Stomach (tissue), 8 donors: ENCODE measurements at regions not wholly inside any gene's neighbourhood (a gene's known extent, or its start where the extent isn't known, plus 50 kb on each side); places are given as distances from the start of the nearest gene placed in this dataset.

Experiments
- DNase-seq, 2 donors: peaks; one replicate each; pipeline versions ENCODE4 v3.0.0 to v3.0.0-alpha.2; 2013 to 2019
- H3K27ac ChIP-seq, 5 donors: fragments of 200-600 bp in 4 of 5; sonication (generic) in 4 of 5; one replicate each; pipeline ENCODE4 v1.5.1; 2013 to 2019; ENCODE audit warnings: mild to moderate bottlenecking in 1 of 5, moderate library complexity in 1 of 5
- H3K27me3 ChIP-seq, 3 donors: fragments of 200-600 bp; sonication (generic); one replicate each; pipeline ENCODE4 v1.5.1; 2017 to 2019; ENCODE audit warnings: mixed run types in 1 of 3
- H3K36me3 ChIP-seq, 4 donors: fragments of 200-600 bp; sonication (generic); 1 replicate in 3 of 4; 2 replicates in 1 of 4; pipeline ENCODE4 v1.5.1; 2016 to 2019
- H3K4me1 ChIP-seq, 4 donors: fragments of 200-600 bp; sonication (generic); one replicate each; pipeline ENCODE4 v1.5.1; 2016 to 2019
- H3K4me3 ChIP-seq, 4 donors: fragments of 200-600 bp; sonication (generic) in 3 of 4; one replicate each; pipeline ENCODE4 v1.5.1; 2016 to 2019; ENCODE audit warnings: mild to moderate bottlenecking in 1 of 4
- H3K9me3 ChIP-seq, 4 donors: fragments of 200-600 bp; sonication (generic); one replicate each; pipeline ENCODE4 v1.5.1; 2016 to 2019
- EP300 ChIP-seq: sonication (generic); formaldehyde crosslinking; IDR thresholded peaks from one replicate; pipeline ENCODE4 v1.6.1; 2017; ENCODE audit warnings: antibody characterized with exemption
- POLR2A ChIP-seq, 4 donors: fragments of 450-650 bp; IDR thresholded peaks; one replicate each; pipeline ENCODE4 v1.6.1; 2016; ENCODE audit warnings: antibody characterized with exemption in 4 of 4, control low read depth in 2 of 4, mild to moderate bottlenecking in 1 of 4, moderate library complexity in 1 of 4
- POLR2AphosphoS5 ChIP-seq, 3 donors: sonication (generic); formaldehyde crosslinking; IDR thresholded peaks; one replicate each; pipeline ENCODE4 v1.6.1; 2016; ENCODE audit warnings: antibody characterized with exemption in 3 of 3
- WGBS, 5 donors: extraction: QIAGEN DNeasy Blood & Tissue Kit in 3 of 5; methylation state at CpG; one replicate each; pipeline versions ENCODE4 v1.1.5 to v1.1.7; 2013 to 2018; 5-methylcytosine and 5-hydroxymethylcytosine counted together
- intact Hi-C: fragments of 100-400 bp; cut with DNase I; formaldehyde crosslinking; loops from one replicate; pipeline ENCODE4 v1.15.1; 2023; ENCODE audit warnings: low total_unique reads
- TF ChIP-seq, protein P1 (sequence below), 7 experiments: fragments of 450-650 bp in 4 of 7; fragments of 200-600 bp in 3 of 7; sonication (generic) in 3 of 7; IDR thresholded peaks; one replicate each; pipeline ENCODE4 v1.5.1; 2016 to 2019; ENCODE audit warnings: antibody characterized with exemption in 7 of 7, control low read depth in 2 of 7, mild to moderate bottlenecking in 1 of 7
- donor health status: healthy with polysubstance abuse.
- donor health status: Bipolar disorder and iron deficiency.
- donor health status: healthy.

DNA sequence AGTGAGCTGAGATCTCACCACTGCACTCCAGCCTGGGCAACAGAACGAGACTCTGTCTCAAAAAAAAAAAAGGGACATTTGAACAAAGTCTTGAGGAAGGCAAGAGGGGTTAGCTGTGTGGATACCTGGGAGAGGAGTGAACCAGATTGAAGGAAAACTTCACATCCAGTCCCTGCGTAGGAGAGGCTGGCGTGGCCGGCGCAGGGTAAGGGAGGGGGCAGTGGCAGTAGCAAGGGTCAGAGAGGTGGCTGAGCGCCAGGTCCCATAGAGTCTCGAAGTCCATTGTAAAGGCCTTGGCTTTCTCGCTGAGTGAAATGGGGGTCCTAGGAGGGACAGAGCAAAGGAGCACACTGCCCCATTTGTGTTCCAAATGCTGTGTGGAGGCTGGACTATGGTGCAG lies 171.8 kb upstream of the WSCD1 start:
- Histone ChIP-seq H3K4me3 (no peak overlapping the region), H3K36me3 (no peaks in the 10 kb centered on the region), H3K27me3 (peaks cover 0 to 31% (median 3%) of the 10 kb centered on the region in 3 donors), H3K4me1 (no peaks in the 10 kb centered on the region), H3K9me3 (peaks cover 0 to 20% (median 10%) of the 10 kb centered on the region in 4 donors), H3K27ac (no peak overlapping the region)
- TF ChIP-seq, protein P1, sequence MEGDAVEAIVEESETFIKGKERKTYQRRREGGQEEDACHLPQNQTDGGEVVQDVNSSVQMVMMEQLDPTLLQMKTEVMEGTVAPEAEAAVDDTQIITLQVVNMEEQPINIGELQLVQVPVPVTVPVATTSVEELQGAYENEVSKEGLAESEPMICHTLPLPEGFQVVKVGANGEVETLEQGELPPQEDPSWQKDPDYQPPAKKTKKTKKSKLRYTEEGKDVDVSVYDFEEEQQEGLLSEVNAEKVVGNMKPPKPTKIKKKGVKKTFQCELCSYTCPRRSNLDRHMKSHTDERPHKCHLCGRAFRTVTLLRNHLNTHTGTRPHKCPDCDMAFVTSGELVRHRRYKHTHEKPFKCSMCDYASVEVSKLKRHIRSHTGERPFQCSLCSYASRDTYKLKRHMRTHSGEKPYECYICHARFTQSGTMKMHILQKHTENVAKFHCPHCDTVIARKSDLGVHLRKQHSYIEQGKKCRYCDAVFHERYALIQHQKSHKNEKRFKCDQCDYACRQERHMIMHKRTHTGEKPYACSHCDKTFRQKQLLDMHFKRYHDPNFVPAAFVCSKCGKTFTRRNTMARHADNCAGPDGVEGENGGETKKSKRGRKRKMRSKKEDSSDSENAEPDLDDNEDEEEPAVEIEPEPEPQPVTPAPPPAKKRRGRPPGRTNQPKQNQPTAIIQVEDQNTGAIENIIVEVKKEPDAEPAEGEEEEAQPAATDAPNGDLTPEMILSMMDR (IDR thresholded peaks at IDR 0.05): no peak
- TF ChIP-seq POLR2A (IDR thresholded peaks at IDR 0.05): no peak
- TF ChIP-seq EP300: no peak
- intact Hi-C loops: no loop called here
- 83 to 92% (median 88%) methylated on average over 8 of the region's 8 CpGs for WGBS, 5 donors
- DNase-seq: no peak

DNA sequence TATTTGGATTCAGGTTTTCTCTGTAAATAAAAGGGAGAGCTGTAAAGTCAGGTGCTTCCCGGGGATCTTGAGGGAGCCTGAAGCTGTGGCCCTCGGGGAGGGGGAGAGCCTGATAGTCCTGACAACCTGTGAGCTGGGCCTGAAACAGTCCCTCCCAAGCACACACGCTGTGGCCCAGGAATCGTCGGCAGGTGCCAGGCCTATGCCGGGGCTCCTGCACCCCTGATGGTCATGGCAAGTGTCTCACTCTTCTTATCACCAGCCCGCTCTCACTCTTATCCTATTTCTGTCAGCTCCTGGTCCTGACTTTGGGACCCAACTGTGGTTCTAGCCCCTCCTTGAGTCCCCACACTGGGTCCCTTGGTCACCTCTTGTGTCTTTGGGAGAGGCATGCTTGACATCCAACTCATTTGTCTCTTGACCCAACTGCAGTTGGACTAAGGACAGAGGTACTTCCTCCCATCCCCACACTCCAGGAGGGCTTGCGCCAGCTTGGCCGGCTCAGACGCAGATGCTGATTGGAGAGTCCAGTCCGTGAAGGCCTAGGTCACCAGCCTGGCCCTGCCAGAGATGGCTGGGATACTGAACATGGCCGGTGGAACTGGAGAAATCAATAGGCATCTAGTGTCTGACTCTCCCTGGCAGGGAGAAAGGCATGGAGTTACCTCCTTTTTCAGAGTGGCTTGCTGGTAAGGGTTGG lies 170.5 kb upstream of the WSCD1 start:
- H3K9me3 ChIP-seq: peaks cover 0 to 30% (median 19%) of the 10 kb centered on the region in 4 donors
- peaks cover 0 to 28% (median 3%) of the 10 kb centered on the region in 3 donors for H3K27me3 ChIP-seq
- no peak overlapping the region for H3K27ac ChIP-seq
- 72 to 86% (median 84%) methylated on average over 7 to 12 of the region's 12 CpGs for WGBS, 5 donors
- H3K36me3 ChIP-seq: no peaks in the 10 kb centered on the region
- no peak for DNase-seq
- TF ChIP-seq POLR2AphosphoS5 (IDR thresholded peaks at IDR 0.05): no peak
- TF ChIP-seq, protein P1 (IDR thresholded peaks at IDR 0.05): no peak
- no peak for TF ChIP-seq POLR2A (IDR thresholded peaks at IDR 0.05)
- no peak for TF ChIP-seq EP300
- intact Hi-C loops: no loop called here
- H3K4me1 ChIP-seq: no peaks in the 10 kb centered on the region
- no peak overlapping the region for H3K4me3 ChIP-seq

DNA sequence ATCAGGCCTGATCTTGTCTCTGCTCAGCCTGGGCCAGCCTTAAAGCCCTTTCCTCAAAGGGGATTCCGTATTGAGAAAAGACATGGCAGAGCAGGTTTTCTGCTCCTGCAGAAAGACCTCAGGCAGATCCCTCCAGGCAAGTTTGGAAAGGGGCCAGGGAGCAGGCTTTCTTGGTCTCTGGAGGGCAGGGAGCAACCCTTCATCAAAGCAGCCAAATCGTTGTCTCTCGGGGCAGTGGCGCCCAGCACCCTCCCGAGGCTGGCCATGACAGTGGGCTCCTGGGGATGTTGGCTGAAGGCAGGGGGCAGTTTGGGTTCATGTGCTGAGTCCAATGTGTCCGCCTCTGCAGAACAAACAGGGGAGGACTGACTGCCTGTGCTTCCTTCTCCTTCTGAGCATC lies 168.4 kb upstream of the WSCD1 start:
- intact Hi-C loops: no loop called here
- Histone ChIP-seq H3K27me3 (peaks cover 0 to 20% (median 0%) of the 10 kb centered on the region in 3 donors), H3K4me3 (no peak overlapping the region), H3K36me3 (no peaks in the 10 kb centered on the region), H3K9me3 (peaks cover 0 to 33% (median 21%) of the 10 kb centered on the region in 4 donors), H3K4me1 (no peaks in the 10 kb centered on the region), H3K27ac (no peak overlapping the region)
- WGBS, 5 donors: 64 to 76% (median 72%) methylated on average over 6 of the region's 6 CpGs
- TF ChIP-seq POLR2A (IDR thresholded peaks at IDR 0.05) (no peak), POLR2AphosphoS5 (IDR thresholded peaks at IDR 0.05) (no peak), EP300 (no peak)
- TF ChIP-seq, protein P1 (IDR thresholded peaks at IDR 0.05): no peak
- no peak for DNase-seq

DNA sequence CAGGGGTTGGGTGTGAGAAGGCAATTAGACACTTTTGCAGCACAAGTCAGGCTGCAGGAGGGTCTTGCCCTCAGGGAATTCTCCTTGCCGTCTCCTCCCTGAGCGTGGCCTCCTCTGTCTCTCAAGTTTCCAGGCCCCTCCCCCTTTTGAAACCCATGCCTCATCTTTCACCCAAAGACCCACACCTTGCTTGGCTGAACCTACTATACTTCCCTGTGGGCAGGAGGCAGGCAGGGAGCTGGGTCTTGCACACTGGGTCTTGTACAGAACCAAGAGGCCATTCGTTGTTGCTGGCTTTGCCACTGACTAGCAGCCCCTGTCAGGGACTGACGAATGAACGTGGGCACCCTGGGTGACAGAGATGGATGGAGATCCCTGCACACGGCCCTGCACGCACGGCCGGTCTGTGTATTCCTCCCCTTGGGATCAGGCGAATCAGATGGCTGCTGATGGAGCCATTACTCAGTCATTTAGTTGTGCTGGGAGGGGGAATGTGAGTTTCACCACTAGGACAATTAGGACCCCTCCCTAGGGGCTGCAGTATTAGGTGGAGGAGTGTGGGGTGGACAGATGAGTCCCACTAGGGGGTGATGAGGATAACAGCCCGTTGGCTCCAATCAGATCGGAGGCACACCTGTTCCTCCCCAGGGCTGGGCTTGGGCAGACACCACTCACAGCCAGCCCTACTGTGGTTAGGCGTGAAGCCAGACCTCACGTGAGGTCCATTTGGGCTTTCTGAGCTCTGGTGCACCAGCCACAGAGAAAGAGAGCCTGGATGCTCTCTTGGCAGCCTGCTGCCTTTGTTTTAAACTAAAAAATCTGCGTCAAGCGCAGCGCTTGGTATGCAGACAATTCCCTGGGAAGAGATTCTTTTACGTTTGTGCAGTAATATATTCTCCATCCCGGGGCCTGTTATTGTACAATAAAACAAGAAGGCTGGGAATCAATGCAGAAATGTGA lies 167.7 kb upstream of the WSCD1 start:
- H3K9me3 ChIP-seq: peaks cover 0 to 33% (median 21%) of the 10 kb centered on the region in 4 donors
- TF ChIP-seq, protein P1 (IDR thresholded peaks at IDR 0.05): no peak
- TF ChIP-seq POLR2AphosphoS5 (IDR thresholded peaks at IDR 0.05): no peak
- no peak for TF ChIP-seq POLR2A (IDR thresholded peaks at IDR 0.05)
- TF ChIP-seq EP300: no peak

More for the DNA sequence above, 167.7 kb upstream of the WSCD1 start:
- intact Hi-C loops: no loop called here
- 46 to 55% (median 48%) methylated on average over 18 to 19 of the region's 19 CpGs for WGBS, 5 donors
- DNase-seq: no peak
- no peak overlapping the region for H3K4me3 ChIP-seq
- no peak overlapping the region for H3K27ac ChIP-seq
- H3K4me1 ChIP-seq: no peaks in the 10 kb centered on the region
- no peaks in the 10 kb centered on the region for H3K36me3 ChIP-seq
- peaks cover 0 to 20% (median 0%) of the 10 kb centered on the region in 3 donors for H3K27me3 ChIP-seq
